NB4 (cell line): ENCODE measurements at regions not wholly inside any gene's neighbourhood (a gene's known extent, or its start where the extent isn't known, plus 50 kb on each side); places are given as distances from the start of the nearest gene placed in this dataset.

ENCODE experiments used
- DNase-seq: peaks from one replicate; pipeline ENCODE4 v3.0.0; 2010; ENCODE audit warnings: low read depth
- H3K4me3 ChIP-seq: one replicate; pipeline ENCODE4 v1.5.1; 2011; ENCODE audit warnings: mild to moderate bottlenecking, low read depth, low read length, moderate library complexity
- CTCF ChIP-seq: IDR thresholded peaks from one replicate; pipeline ENCODE4 v1.5.1; 2012; ENCODE audit warnings: low read depth, low read length
- MAX ChIP-seq: IDR thresholded peaks from 2 replicates; pipeline ENCODE4 v1.6.1; 2011; ENCODE audit warnings: low read depth, low read length
- MYC ChIP-seq: IDR thresholded peaks from 2 replicates; pipeline ENCODE4 v1.6.1; 2011; ENCODE audit warnings: low read depth, low read length
- POLR2A ChIP-seq: IDR thresholded peaks from 2 replicates; pipeline ENCODE4 v1.6.1; 2011; ENCODE audit warnings: mild to moderate bottlenecking; ENCODE audit not compliant: insufficient read length; ENCODE audit errors: extremely low read depth

GRCh38 chr1:219354962-219355361 is 181.3 kb downstream of the LYPLAL1 start:
- TF ChIP-seq MAX (no peak), POLR2A (no peak), MYC (no peak), CTCF (no peak)
- H3K4me3 ChIP-seq, result no peak overlapping the region
- DNase-seq, result no peak

GRCh38 chr1:219352961-219353651 is 179.4 kb downstream of the LYPLAL1 start:
- no peak for DNase-seq
- H3K4me3 ChIP-seq, result no peak overlapping the region
- TF ChIP-seq MAX (no peak), CTCF (no peak), MYC (no peak), POLR2A (no peak)

GRCh38 chr1:219350172-219350931 is 176.7 kb downstream of the LYPLAL1 start:
- TF ChIP-seq CTCF, result no peak
- no peak for TF ChIP-seq POLR2A
- TF ChIP-seq MYC, result no peak
- no peak for TF ChIP-seq MAX
- no peak for DNase-seq
- H3K4me3 ChIP-seq, result no peak overlapping the region

- H3K4me3 ChIP-seq, result no peak overlapping the region
- TF ChIP-seq MAX (no peak), MYC (no peak), CTCF (no peak), POLR2A (no peak)
- DNase-seq, result no peak
These were observed 174.3 kb downstream of the LYPLAL1 start for GRCh38 chr1:219347921-219348391.

GRCh38 chr1:219347376-219347775 is 173.7 kb downstream of the LYPLAL1 start:
- no peak overlapping the region for H3K4me3 ChIP-seq
- no peak for TF ChIP-seq MYC
- no peak for DNase-seq

- no peak overlapping the region for H3K4me3 ChIP-seq
- DNase-seq, result no peak
- TF ChIP-seq MYC, result no peak
- no peak for TF ChIP-seq MAX
- TF ChIP-seq POLR2A, result no peak
- no peak for TF ChIP-seq CTCF
These were observed 172.3 kb downstream of the LYPLAL1 start for GRCh38 chr1:219345953-219346352.
